ENCODE measurements at regions not wholly inside any gene's neighbourhood (a gene's known extent, or its start where the extent isn't known, plus 50 kb on each side); places are given as distances from the start of the nearest gene placed in this dataset.
A peak's percentile ranks its signal among the peaks of the same experiment; 100 is the strongest.

- DNase-seq (ENCODE audit: low read depth): no peak
Observed at GRCh38 chr4:17336986-17337385, 174.9 kb downstream of the QDPR start.

- peak; percentile 55 for DNase-seq (ENCODE audit: low read depth)
Observed at GRCh38 chr4:17336524-17336961, 175.3 kb downstream of the QDPR start.

GRCh38 chr4:17336069-17336468, 175.8 kb downstream of the QDPR start:
- DNase-seq (ENCODE audit: low read depth): no peak

DNA sequence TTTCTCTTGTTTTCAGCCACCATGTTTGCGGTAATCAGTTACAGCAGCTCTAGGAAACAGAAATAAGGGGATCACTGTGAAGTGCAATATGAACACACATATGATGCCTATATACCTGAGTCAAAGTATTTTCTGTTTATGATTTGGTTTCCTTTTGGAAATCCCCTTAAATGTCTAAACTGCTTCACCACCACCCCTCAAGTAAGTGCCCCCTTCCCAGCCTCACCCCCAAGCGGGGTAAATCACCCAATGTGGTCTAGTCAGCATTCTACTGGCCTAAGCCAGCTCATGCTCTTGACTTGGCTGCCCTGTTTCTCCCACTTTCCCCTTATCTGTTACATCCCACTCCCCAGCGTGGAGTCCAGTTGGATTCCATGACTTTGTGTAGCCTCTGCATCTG, 176.5 kb downstream of the QDPR start:
- no peak for DNase-seq (ENCODE audit: low read depth)

DNA sequence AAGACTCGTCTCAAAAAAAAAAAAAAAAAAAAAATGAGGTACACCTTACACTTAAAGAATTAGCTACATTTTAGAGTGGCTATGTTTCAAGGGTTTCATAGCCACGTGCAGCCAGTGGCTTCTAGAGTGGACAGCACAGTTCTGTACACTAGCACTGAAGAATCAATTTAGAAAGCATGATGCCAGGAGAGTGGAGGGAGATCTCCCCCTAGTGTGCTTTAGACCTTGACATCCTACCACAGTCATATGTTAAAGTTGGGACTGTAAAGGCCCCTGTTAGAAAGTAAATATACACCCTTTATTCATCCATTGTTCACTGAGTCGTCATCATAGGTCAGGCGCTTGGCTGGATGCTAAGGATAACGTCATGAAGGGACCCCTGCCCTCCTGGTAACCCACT, 179.4 kb downstream of the QDPR start:
- no peak for DNase-seq (ENCODE audit: low read depth)

- no peak for DNase-seq (ENCODE audit: low read depth)
Observed at GRCh38 chr4:17329046-17329445, 182.8 kb downstream of the QDPR start.

DNA sequence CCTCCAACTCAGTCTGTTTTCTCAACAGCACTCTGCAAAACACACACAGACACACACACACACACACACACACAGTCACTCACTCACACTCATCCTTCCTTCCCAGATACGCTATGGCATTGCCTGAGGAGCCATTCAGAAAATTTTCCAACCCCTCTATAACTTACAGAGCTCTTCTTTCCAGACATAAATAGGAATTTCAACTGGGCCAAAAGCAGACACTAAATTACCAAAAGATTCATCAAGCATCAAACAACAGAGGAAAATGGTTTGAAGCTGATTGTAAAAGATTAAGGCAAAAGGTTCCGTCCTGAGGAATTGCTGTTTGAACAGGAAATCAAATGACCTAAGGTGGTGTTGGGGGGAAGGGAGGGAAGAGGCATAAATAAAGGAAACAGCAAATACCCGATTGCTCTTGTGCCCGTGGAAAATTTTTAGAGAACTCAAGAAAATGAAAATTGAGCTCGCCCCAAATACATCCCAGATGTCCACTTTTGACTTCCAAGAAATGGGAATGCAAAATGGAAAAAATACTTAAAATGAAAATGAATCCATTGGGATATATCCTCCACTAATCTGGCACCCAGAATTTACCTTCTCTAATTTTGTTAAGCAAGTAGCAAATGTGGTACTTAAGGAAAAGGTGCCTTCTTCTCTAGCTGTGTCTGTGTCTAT, 183.6 kb downstream of the QDPR start:
- no peak for DNase-seq (ENCODE audit: low read depth)

DNA sequence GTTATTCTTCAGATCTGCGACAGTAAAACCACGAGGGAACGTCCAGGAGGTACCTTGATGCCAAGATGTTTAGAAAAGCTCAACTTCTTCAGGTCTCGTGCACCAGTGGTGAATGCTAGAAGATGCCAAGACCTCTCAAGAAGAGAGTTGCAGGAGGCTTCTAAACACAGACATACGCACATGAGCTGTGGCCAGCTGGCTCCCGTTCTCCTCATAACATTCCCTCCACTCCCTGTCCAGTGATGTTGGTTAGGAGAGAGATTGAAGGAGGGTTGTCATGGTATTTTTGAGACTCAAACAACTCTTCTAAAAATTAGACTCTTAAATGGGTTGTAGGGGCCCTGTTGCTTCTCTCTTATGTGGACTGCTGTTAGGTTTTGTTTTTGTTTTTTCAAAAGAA, 184.3 kb downstream of the QDPR start:
- DNase-seq (ENCODE audit: low read depth): no peak

DNA sequence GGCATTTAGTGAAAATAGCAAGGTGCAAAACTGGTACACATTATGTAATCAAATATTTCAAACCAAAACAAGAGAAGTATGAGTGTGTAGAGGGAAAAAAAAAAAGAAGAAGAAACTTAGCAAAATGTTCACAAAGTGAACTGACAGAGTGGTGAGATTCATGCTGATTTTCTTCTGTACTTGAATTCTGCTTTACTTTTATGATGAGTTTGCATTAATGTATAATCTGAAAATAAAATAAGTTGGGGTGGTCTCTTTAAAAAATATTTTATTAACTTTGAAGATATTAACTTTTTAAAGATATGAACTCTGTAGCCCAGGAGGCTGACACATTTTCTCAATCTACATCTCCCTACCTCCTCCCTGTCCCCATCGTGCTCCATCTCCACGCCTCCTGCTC, 185.1 kb downstream of the QDPR start:
- no peak for DNase-seq (ENCODE audit: low read depth)

- no peak for DNase-seq (ENCODE audit: low read depth)
Observed at GRCh38 chr4:17325098-17325497, 186.8 kb downstream of the QDPR start.

DNA sequence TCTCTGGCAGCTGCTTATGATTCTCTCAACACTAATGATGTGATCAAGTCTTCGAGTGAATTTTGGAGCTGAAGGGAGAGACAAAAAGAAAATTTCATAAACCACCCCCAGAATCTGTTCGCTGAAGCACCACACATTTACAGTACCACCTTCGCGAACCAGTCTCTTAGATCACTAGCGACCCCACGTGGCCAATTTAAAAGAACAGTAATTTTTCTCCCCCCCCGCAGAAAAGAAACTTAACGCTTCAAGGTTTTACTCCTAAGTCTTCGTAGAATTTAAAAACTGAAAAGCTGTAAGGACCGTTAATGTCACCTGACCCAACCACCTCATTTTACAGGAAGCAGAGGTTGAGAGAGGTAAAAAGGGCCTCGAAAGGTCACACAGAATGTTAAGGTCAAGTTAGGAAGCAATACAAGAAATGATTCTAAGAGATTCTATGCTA, 187.5 kb downstream of the QDPR start:
- peak; percentile 38 for DNase-seq (ENCODE audit: low read depth)

DNA sequence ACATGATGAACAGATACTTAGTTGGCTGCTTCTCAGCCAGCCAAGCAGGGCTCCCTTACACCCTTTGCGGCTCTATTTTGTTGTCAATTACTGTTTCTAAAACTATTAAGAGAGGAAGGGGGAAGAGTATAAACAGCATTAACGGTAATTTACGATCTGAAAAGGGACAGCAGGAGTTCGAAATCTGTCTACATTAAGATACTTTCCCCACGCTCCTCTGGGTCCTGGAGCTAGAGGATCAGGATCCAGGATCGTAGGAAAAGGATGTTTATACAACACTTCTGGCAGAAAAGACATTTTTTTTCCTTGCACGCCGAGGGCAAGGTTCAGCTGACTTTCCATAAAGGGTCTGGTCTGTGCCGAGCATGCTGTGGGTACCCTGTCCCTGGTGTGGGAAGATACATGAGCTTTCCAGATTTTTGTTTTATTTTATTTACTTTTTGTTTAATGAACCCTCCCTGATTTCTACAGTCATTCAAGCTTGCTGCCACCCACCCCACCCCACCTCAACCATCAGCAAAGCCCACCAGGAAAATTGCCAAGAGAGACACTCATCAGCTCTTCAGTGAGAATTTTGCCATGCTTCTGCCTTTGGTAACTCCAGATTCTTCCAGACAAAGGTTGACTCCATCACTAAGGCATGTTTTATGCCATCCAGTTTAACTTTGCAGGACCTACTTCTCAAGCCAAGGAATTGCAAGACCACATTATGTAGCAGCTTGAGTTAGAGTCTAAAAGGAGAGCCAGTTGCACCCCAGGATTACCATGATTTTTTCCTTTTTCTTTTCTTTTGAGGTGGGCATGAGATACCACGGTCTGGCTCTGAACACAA, 188.1 kb downstream of the QDPR start:
- DNase-seq (ENCODE audit: low read depth): no peak

DNA sequence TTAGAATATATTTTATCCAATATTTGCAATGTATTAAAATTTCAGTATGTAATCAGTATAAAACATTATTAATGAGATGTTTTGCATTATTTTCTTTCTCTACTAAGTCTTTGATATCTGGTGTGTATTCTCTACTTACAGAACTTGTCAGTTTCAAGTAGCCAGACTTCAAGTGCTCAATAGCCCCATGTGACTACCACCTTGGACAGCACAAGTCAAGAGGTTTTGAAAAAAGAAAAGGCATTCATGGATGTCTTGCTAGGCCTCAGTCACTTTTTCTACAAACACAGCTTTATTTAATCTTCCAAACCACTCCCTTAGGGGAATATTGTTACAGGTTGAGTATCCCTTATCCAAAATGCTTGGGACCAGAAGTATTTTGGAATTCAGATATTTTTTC, 189.4 kb downstream of the QDPR start:
- no peak for DNase-seq (ENCODE audit: low read depth)

DNA sequence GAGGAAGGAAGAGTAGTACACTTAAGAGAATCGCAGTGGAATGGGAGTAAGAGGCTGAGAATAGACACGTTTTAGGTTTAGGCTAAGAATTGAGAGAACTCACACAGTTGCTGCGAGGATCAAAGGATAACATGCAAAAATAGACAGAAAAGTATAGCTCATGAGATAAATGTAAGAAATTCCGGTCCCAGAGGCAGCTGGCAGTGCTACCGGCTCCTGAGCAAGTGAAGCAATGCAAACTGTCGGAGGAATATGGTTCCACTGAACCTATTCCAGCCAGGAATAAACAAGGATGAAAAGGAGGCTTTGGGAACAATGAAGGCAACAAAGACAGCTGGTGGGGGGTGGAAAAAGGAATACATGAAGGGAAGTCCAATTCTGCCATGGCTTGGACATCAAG, 191.8 kb downstream of the QDPR start:
- DNase-seq (ENCODE audit: low read depth): no peak

DNA sequence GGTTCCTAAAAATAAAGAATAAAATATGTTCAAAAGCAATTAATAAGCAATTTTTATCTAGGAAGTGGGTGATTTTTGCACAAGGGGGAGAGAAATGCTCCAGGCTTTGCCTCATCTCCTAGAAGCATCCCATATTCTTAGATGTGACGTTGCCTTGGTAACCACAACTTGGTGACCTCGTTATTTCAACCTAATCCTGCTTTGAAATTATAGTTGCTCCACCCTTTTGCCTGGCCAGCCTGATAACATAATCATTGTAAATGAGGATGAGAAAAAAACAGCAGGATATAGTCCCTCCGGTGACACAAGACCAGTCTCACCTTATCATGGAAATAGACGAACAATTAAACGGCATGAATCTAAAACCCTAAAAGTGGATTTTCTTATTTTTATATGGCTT, 194.4 kb downstream of the QDPR start:
- no peak for DNase-seq (ENCODE audit: low read depth)

- no peak for DNase-seq (ENCODE audit: low read depth)
Observed at GRCh38 chr4:17316566-17316965, 195.3 kb downstream of the QDPR start.

DNA sequence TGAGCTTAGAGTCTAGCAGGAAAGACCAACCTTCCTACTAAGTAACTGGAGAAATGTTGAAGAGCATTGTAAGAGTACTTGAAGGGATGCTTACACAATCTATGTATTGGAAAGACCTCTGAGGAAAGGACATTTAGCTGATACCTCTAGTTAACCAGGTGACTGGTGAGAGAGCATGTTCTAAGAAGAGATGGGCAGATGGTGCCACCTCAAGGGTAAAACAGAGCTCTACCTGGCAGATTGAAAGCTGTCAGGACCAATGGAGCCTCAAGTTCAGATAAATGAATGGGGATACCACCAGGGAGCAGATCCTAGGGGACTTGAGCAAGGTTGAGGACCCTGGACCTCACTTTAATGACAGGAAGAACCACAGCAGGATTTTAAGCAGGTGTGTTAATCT, 196.4 kb downstream of the QDPR start:
- DNase-seq (ENCODE audit: low read depth): no peak

- no peak for DNase-seq (ENCODE audit: low read depth)
Observed at GRCh38 chr4:17313194-17313593, 198.7 kb downstream of the QDPR start.

- no peak for DNase-seq (ENCODE audit: low read depth)
Observed at GRCh38 chr4:17310269-17310652, 201.6 kb downstream of the QDPR start.

- DNase-seq (ENCODE audit: low read depth): no peak
Observed at GRCh38 chr4:17309567-17310268, 202.2 kb downstream of the QDPR start.

DNA sequence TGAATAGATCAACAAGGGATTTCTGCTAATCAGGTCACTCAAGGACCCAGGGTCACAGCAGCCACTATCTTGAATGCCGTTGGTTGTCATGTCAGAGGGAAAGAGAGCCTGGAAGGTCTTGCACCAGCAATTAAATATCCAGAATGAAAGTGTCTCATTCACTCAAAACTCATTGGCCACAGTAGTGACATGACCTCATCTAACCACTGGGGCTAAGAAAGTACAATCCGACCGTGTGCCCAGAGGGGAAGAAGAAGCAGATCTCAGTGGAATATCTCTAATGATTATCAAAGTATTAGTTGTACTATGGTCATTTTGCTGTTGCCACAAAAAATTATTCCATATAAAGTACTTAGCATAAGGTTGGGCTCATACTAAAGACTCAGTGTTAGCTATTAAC, 210.0 kb downstream of the QDPR start:
- no peak for DNase-seq (ENCODE audit: low read depth)

DNA sequence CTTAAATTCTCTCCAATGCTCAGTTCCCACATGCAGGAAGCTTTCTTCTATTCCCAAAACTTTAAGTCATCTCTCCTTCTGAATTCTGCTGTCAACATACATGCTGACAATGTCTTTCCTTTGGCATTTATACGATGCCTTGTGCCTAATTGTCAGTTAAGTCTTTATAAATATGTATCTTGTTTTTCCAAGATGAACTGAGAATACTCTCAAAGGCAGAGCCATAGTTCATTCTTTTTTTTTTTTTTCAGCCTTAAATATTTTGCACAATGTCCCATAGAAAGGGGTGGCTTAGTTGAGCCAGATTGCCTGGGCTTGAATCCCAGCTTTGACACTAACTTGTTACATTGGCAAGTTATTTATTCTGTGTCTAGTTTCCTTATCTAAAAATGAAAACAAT, 210.6 kb downstream of the QDPR start:
- no peak for DNase-seq (ENCODE audit: low read depth)

Data from stimulated activated CD8-positive, alpha-beta memory T cell treated with anti-CD3 and anti-CD28 coated beads, Interleukin-12 subunit alpha, Interleukin-12 subunit beta, amount 100 ng/mL, for 1 hour (primary cell).